Liver (tissue), 7 donors: ENCODE measurements at regions not wholly inside any gene's neighbourhood (a gene's known extent, or its start where the extent isn't known, plus 50 kb on each side); places are given as distances from the start of the nearest gene placed in this dataset.

Source experiments
- DNase-seq: peaks from one replicate; pipeline ENCODE4 v3.0.0-alpha.2; 2017; ENCODE audit warnings: low spot score
- H3K27ac ChIP-seq, 2 donors: one replicate each; pipeline ENCODE4 v1.7.0; 2013; ENCODE audit warnings: inconsistent platforms in 2 of 2, low read length in 2 of 2, control low read depth in 1 of 2, low read depth in 1 of 2, mild to moderate bottlenecking in 1 of 2
- H3K27me3 ChIP-seq, 4 donors: one replicate each; pipeline versions ENCODE4 v1.6.1 to v1.7.0; 2013; ENCODE audit warnings: low read length in 3 of 4, inconsistent platforms in 1 of 4, mild to moderate bottlenecking in 1 of 4, moderate library complexity in 1 of 4; ENCODE audit not compliant: control insufficient read depth in 4 of 4, insufficient read depth in 4 of 4
- H3K36me3 ChIP-seq, 4 donors: one replicate each; pipeline versions ENCODE4 v1.6.1 to v1.7.0; 2013; ENCODE audit warnings: low read length in 3 of 4, mild to moderate bottlenecking in 3 of 4, low read depth in 1 of 4, moderate library complexity in 1 of 4; ENCODE audit not compliant: control insufficient read depth in 4 of 4, insufficient read depth in 3 of 4
- H3K4me1 ChIP-seq, 4 donors: one replicate each; pipeline versions ENCODE4 v1.6.1 to v1.7.0; 2013; ENCODE audit warnings: low read length in 3 of 4, mild to moderate bottlenecking in 3 of 4, moderate library complexity in 1 of 4; ENCODE audit not compliant: control insufficient read depth in 4 of 4, insufficient read depth in 4 of 4
- H3K4me3 ChIP-seq, 3 donors: one replicate each; pipeline versions ENCODE4 v1.6.1 to v1.7.0; 2013; ENCODE audit warnings: low read length in 3 of 3, control low read depth in 1 of 3, low read depth in 1 of 3, mild to moderate bottlenecking in 1 of 3
- H3K9ac ChIP-seq, 2 donors: one replicate each; pipeline ENCODE4 v1.7.0; 2013; ENCODE audit warnings: low read length in 2 of 2, mild to moderate bottlenecking in 2 of 2, moderate library complexity in 2 of 2, control low read depth in 1 of 2, low read depth in 1 of 2
- H3K9me3 ChIP-seq, 4 donors: one replicate each; pipeline versions ENCODE4 v1.6.1 to v1.7.0; 2013; ENCODE audit warnings: low read length in 3 of 4; ENCODE audit not compliant: control insufficient read depth in 4 of 4
- CTCF ChIP-seq: fragments of 150-350 bp; IDR thresholded peaks from 2 replicates; pipeline ENCODE4 v1.5.1; 2017; ENCODE audit warnings: improper control_type of control experiment, low read depth, low read length; ENCODE audit not compliant: missing input control
- FOXA1 ChIP-seq: IDR thresholded peaks from 2 replicates; pipeline ENCODE4 v1.6.1; 2016; ENCODE audit warnings: antibody characterized with exemption
- FOXA2 ChIP-seq: IDR thresholded peaks from 2 replicates; pipeline ENCODE4 v1.6.1; 2016; ENCODE audit warnings: antibody characterized with exemption
- GABPA ChIP-seq, 2 donors: IDR thresholded peaks in 1 of 2; conservative IDR thresholded peaks in 1 of 2; 2 replicates each; pipeline ENCODE4 v1.6.1; 2016; ENCODE audit warnings: antibody characterized with exemption in 2 of 2, mild to moderate bottlenecking in 1 of 2, moderate library complexity in 1 of 2
- HNF4A ChIP-seq, 2 donors: conservative IDR thresholded peaks; 2 replicates each; pipeline ENCODE4 v1.6.1; 2016; ENCODE audit warnings: antibody characterized with exemption in 2 of 2, mild to moderate bottlenecking in 2 of 2
- HNF4G ChIP-seq: IDR thresholded peaks from 2 replicates; pipeline ENCODE4 v1.6.1; 2016; ENCODE audit warnings: antibody characterized with exemption
- JUND ChIP-seq, 2 donors: IDR thresholded peaks; 2 replicates each; pipeline ENCODE4 v1.6.1; 2016; ENCODE audit warnings: antibody characterized with exemption in 2 of 2
- NR2F2 ChIP-seq: IDR thresholded peaks from 2 replicates; pipeline ENCODE4 v1.6.1; 2016; ENCODE audit warnings: antibody characterized with exemption
- RAD21 ChIP-seq, 2 donors: IDR thresholded peaks; 2 replicates each; pipeline ENCODE4 v1.6.1; 2016; ENCODE audit warnings: antibody characterized with exemption in 2 of 2, mild to moderate bottlenecking in 2 of 2
- RXRA ChIP-seq, 2 donors: IDR thresholded peaks; 2 replicates each; pipeline ENCODE4 v1.6.1; 2017 to 2018; ENCODE audit warnings: antibody characterized with exemption in 2 of 2, mild to moderate bottlenecking in 1 of 2
- SP1 ChIP-seq: IDR thresholded peaks from 2 replicates; pipeline ENCODE4 v1.6.1; 2018; ENCODE audit warnings: antibody characterized with exemption, mild to moderate bottlenecking
- TAF1 ChIP-seq: conservative IDR thresholded peaks from 2 replicates; pipeline ENCODE4 v1.6.1; 2016; ENCODE audit warnings: antibody characterized with exemption, mild to moderate bottlenecking
- YY1 ChIP-seq: IDR thresholded peaks from 2 replicates; pipeline ENCODE4 v1.6.1; 2016; ENCODE audit warnings: antibody characterized with exemption, mild to moderate bottlenecking
- ZBTB33 ChIP-seq: IDR thresholded peaks from 2 replicates; pipeline ENCODE4 v1.6.1; 2016; ENCODE audit warnings: antibody characterized with exemption
- TF ChIP-seq, protein P1 (sequence below): IDR thresholded peaks from 2 replicates; pipeline ENCODE4 v1.6.1; 2016; ENCODE audit warnings: antibody characterized with exemption, mild to moderate bottlenecking
- TF ChIP-seq, protein P2 (sequence below): IDR thresholded peaks from 2 replicates; pipeline ENCODE4 v1.6.1; 2016; ENCODE audit warnings: antibody characterized with exemption
- donor health status: healthy.
- donor health status: healthy.
- donor health status: healthy.
- donor health status: healthy.

DNA sequence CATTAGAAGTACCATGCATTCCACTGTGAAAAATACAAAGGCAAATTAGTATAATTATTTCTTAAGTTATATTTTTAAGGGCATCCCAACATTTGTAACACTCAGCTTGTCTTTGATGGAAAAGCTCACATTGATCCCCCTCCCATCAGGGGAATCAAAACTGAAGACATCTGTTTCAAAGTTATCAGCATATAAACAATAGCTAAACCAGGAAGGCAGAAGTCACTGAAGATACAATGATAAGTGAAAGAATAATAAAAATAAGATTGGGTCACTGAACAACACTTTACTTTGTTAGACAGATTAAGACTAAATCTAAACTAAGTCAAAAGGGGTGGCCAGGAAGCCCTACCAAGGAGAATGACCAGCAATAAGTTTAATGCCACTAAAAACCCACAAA, 801.9 kb upstream of the ACO1 start:
- Histone ChIP-seq H3K9ac (no peak overlapping the region), H3K27me3 (peaks cover 0 to 2% (median 0%) of the 10 kb centered on the region in 4 donors), H3K36me3 (no peaks in the 10 kb centered on the region), H3K4me1 (peaks cover 0 to 2% (median 0%) of the 10 kb centered on the region in 4 donors), H3K4me3 (no peak overlapping the region), H3K27ac (no peak overlapping the region), H3K9me3 (no peaks in the 10 kb centered on the region)
- TF ChIP-seq TAF1, result no peak
- no peak for TF ChIP-seq GABPA (IDR thresholded peaks at IDR 0.05 in 1 of 2, conservative IDR thresholded peaks at IDR 0.05 in 1 of 2)
- no peak for TF ChIP-seq FOXA2
- no peak for DNase-seq

DNA sequence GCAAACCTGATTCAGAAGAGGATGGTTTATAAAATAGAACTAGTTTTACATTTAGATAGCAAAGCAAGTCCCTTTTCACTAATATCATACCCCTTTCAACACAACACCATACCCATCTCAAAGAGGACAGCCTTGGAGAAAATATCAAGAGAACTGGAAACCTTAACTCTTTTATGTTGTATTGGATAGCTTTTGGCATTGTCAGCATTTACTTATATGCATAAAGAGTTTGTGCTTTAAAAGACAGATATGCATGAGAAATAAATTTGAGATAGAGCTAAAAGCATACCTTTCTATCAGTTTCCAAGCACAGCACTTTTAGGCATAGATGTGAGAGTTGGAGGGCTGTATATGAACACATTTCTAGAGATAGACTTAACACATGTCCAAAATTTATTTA, 799.3 kb upstream of the ACO1 start:
- no peak for TF ChIP-seq RAD21 (IDR thresholded peaks at IDR 0.05)
- TF ChIP-seq HNF4A (conservative IDR thresholded peaks at IDR 0.05), result no peak
- no peak for TF ChIP-seq HNF4G
- no peak for TF ChIP-seq ZBTB33
- TF ChIP-seq, protein P1, sequence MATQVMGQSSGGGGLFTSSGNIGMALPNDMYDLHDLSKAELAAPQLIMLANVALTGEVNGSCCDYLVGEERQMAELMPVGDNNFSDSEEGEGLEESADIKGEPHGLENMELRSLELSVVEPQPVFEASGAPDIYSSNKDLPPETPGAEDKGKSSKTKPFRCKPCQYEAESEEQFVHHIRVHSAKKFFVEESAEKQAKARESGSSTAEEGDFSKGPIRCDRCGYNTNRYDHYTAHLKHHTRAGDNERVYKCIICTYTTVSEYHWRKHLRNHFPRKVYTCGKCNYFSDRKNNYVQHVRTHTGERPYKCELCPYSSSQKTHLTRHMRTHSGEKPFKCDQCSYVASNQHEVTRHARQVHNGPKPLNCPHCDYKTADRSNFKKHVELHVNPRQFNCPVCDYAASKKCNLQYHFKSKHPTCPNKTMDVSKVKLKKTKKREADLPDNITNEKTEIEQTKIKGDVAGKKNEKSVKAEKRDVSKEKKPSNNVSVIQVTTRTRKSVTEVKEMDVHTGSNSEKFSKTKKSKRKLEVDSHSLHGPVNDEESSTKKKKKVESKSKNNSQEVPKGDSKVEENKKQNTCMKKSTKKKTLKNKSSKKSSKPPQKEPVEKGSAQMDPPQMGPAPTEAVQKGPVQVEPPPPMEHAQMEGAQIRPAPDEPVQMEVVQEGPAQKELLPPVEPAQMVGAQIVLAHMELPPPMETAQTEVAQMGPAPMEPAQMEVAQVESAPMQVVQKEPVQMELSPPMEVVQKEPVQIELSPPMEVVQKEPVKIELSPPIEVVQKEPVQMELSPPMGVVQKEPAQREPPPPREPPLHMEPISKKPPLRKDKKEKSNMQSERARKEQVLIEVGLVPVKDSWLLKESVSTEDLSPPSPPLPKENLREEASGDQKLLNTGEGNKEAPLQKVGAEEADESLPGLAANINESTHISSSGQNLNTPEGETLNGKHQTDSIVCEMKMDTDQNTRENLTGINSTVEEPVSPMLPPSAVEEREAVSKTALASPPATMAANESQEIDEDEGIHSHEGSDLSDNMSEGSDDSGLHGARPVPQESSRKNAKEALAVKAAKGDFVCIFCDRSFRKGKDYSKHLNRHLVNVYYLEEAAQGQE, result no peak
- TF ChIP-seq SP1, result no peak
- TF ChIP-seq TAF1, result no peak
- no peak for TF ChIP-seq RXRA (IDR thresholded peaks at IDR 0.05)
- TF ChIP-seq CTCF, result no peak
- TF ChIP-seq JUND (IDR thresholded peaks at IDR 0.05), result no peak
- TF ChIP-seq NR2F2, result no peak
- TF ChIP-seq, protein P2, sequence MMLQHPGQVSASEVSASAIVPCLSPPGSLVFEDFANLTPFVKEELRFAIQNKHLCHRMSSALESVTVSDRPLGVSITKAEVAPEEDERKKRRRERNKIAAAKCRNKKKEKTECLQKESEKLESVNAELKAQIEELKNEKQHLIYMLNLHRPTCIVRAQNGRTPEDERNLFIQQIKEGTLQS, result no peak
- no peak for TF ChIP-seq FOXA1
- TF ChIP-seq FOXA2, result no peak
- TF ChIP-seq GABPA (IDR thresholded peaks at IDR 0.05 in 1 of 2, conservative IDR thresholded peaks at IDR 0.05 in 1 of 2), result no peak
- no peak for TF ChIP-seq YY1
- no peak overlapping the region for H3K4me3 ChIP-seq
- peaks cover 0 to 2% (median 0%) of the 10 kb centered on the region in 4 donors for H3K27me3 ChIP-seq
- no peak overlapping the region for H3K27ac ChIP-seq
- no peak for DNase-seq
- no peak overlapping the region for H3K9ac ChIP-seq
- no peaks in the 10 kb centered on the region for H3K36me3 ChIP-seq
- H3K4me1 ChIP-seq, result no peaks in the 10 kb centered on the region
- peaks cover 0 to 2% (median 0%) of the 10 kb centered on the region in 4 donors for H3K9me3 ChIP-seq
